ENCODE measurements at regions not wholly inside any gene's neighbourhood (a gene's known extent, or its start where the extent isn't known, plus 50 kb on each side); places are given as distances from the start of the nearest gene placed in this dataset.
A peak's percentile ranks its signal among the peaks of the same experiment; 100 is the strongest.
"Not testable (repeated sequence)": the region's sequence is repeated elsewhere in the genome, so short reads cannot be mapped to it uniquely, and the experiment has no call there.

DNA sequence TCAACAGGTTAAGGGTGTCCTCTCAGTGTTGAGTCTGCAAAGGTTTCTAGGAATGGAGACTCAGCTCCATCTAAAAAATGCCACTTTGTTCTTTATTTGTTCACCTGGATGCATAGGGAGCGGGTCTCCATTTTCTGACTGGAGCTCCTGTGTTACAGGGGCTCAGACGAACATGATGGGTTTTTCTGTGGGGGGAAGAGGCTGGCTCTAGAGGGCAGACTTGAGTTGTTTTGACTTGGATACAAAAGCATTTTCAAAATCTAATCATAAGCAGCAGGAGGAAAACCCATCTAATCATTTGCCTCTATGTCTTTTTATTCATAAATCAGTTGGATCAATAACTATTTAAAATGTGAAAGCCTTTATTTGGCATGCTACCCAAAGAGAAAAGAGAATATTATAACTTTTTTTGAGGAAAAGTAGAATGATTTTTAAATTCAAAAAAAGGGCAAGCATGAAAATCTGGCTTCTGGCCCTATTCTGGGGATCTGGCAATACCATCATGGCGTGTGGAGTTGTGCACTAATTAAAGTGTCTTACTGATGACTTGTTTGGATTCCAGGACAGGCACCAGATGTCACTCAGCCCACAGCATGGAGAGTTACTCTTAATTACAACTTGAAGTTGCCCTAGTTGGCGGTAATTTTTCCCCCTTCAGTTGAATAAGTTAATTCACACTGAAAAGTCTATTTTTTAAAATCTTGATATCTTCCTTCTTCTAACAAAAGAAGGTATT lies 594.9 kb downstream of the REEP3 start:
- DNase-seq (ENCODE audit: low spot score): peak; percentile 51

DNA sequence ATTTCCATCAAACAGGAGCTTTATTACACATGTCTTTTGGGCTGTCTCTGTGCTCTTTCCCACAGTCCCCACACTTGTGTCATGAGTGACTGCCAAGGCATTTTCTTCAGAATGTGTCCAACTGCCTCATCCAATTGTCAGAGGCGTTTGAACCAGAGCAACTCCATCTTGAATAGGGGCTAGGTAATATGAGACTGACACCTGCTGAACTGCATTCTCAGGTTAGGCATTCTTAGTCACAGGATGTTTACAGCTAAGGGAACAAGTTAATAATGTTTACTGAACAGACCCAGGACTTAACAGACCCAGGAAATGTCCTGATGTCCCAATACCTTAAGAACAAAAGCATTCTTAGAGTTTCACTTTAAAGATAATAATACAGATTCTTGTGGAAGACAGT lies 595.5 kb downstream of the REEP3 start:
- DNase-seq (ENCODE audit: low spot score): no peak

DNA sequence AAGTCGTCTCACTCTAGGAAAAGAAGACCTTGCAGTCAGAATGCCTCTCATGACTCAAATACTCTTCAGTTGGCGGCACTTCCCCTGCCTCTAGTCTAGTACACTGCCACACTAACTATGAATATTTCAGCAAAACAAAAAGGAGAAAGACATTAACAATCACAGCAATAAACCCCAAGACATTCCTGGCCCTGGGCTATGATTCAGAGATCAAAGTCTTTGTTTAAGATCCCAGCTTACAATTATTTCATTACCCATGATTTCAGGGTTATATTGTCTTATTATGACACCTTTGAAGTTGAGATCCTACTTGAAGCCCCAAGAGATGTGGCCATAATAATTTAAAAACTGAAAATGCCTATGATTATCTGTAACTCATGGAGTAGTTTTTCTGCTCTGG lies 597.5 kb downstream of the REEP3 start:
- no peak for DNase-seq (ENCODE audit: low spot score)

DNA sequence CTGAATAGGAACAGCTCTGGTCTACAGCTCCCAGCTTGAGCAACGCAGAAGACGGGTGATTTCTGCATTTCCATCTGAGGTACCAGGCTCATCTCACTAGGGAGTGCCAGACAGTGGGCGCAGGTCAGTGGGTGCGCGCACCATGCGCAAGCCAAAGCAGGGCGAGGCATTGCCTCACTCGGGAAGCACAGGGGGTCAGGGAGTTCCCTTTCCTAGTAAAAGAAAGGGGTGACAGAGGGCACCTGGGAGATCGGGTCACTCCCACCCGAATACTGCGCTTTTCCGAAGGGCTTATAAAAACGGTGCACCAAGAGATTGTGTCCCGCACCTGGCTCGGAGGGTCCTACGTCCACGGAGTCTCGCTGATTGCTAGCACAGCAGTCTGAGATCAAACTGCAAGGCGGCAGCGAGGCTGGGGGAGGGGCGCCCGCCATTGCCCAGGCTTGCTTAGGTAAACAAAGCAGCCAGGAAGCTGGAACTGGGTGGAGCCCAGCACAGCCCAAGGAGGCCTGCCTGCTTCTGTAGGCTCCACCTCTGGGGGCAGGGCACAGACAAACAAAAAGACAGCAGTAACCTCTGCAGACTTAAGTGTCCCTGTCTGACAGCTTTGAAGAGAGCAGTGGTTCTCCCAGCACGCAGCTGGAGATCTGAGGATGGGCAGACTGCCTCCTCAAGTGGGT lies 599.2 kb downstream of the REEP3 start:
- DNase-seq (ENCODE audit: low spot score): not testable (repeated sequence)

DNA sequence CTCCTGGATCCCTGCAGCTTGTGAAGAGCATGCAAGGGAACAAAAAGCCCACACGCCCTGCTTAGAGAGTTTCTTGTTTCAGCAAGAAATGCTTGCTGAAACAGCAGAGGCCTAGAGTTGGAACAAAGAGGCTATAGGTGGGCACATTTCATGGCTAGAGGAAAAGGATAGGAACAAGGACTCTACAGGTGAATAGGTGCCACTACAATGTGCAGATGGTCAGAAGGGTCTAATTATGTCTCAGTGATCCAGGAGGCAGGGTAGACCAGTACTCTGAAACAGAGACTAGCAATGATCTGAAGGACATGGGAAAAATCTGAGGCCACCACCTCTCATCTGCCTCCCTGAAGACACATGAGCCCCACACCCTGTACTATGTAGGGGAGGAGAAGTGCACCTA lies 609.0 kb downstream of the REEP3 start:
- no peak for DNase-seq (ENCODE audit: low spot score)

DNA sequence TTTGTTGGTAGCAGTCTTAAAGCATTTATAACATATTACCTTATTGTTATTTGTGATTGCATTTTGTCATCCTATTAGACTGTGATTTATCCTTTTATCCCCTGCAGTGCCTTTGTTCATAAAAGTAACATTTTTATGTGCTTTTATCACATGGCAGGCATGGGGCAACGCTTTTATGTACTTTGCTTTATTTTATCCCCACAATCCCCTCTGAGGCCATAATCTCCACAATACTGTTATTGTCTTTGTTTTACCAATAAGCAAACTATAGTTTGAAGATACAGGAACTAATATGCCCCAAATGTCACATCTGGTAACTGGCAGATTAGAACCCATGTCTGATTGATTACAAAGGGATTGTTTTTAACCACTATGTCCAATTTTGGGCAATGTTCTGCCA lies 613.5 kb downstream of the REEP3 start:
- DNase-seq (ENCODE audit: low spot score): no peak

DNA sequence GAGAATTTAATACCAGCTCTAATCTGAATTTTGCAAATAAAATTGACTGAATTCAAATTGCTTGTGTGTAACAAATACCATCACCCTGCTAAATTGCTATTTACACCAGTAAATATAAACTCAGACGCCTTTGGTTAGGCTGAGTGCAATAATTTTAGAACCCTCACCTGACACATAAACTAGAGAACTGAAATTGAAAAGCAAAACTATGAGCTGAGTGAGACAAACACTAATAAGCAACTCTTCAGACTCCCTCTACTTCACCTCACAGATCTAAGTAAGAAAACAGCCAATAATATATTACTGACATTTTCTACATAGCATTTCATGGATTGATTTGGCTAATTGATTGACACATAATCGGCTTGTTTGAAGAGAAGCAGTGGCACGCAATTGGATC lies 621.2 kb downstream of the REEP3 start:
- DNase-seq (ENCODE audit: low spot score): no peak

DNA sequence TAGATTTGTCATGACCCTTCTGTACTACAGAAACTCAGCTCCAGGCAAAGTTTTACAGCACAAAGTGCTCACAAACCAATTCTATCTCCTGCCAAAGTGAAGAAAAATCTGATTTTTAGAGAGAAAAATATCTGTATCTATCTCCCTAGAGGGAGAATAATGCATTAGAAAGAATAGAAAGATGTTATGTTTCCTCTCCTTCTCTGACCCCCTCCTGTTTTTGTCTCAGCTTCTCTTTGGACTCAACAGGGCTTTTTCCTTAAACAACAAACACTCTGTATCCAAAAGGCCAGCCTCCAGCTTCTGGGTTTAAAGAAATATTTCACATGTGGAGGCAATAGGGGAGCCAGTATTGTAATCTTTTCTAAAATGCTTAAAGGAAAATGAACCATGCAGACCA lies 627.4 kb downstream of the REEP3 start:
- DNase-seq (ENCODE audit: low spot score): peak; percentile 32

DNA sequence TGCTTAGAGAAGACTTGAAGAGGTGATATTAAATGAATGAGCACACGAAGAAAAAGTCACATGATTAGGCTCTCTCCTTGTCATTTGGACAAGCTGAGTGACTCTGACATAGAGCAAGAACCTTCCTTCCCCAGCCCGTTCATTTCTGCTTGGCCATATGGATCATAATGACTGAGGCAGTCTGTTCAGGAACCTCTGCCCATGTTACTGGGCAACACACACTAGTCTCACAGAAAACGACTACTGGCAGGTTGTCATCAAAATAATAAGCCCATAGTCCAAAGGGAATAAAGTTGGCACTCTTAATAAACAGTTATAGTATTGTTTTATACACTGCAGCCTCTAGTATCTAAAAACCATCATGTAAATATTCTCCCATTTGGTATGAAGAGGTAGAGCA lies 635.0 kb downstream of the REEP3 start:
- no peak for DNase-seq (ENCODE audit: low spot score)

DNA sequence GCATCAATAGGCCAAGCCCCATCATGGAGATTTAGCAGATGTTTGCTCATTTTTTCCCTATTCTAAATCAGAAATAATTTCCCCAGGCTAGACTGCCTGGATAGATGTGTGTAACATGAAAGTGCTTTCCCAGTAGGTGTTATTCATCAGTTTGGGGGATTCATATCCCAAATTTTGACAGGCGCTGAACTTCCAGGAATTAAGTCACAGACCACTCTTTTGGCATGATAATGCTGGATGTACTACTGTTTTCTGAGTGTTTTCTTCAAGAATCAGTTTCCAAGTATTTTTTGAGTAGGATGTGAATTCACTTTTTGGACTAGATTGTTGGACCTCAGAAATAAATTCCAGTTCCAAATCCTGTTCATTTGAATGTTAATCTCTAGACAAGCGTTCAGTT lies 637.4 kb downstream of the REEP3 start:
- no peak for DNase-seq (ENCODE audit: low spot score)

DNA sequence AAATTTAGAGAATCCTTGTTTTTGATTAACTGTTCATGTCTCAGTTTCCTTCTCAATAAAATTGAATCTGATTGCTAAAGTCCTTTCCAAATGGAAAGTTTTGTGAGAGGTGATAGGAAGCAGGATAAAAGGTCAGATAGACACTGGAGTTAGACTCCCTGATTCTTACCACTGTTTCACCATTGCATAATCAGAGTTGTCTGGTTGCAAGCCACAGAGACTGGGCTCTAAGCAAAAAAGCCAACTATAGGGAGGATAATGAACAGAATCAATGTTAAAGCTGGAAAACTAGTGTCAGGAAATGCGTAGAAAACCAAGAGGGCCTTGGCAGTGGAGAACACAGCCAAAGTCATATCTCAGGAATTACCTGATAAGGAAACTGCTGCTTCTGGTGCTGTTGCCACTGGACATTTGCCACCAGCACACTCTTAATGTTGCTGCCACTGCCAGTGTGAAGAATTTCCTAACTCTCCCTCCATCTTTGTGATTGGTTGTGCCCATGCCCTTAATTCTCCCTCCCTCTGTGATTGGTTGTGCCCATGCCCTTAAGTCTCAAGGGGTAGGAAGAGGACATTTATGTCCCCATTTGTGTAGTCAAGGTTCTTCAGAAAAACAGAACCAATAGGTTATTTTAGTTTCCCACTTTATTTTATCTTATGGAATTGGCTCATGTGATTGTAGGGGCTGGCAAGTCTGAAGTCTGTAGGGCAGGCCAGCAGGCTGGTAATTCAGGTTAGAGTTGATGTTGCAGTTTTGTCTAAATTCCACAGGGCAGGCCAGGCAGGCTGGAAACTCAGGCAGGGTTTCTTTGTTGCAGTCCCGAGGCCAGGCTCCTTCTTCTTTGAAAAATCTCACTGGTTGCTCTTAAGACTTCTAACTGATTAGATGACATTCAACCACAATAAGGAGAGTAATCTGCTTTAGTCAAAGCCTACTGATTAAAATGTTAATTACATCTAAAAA lies 639.0 kb downstream of the REEP3 start:
- no peak for DNase-seq (ENCODE audit: low spot score)

DNA sequence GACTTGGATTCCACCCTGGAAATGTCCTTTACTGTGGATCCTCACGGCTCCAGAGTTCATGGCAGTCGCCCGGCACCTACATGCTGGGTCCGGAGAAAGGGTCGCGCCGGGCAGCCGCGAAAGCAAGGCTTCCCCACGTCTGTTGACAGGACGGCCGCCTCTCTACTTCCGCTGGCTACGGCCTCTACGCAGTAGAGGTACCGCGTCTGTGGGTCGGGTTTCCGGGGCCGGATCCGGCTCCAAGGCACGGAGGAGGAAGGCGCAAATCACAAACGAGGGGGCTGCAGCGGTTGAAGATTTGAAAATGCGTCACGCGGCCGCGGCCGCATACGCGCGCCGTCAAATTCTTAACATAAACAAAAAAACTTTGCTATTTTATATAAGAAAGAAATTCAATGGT lies 649.6 kb downstream of the REEP3 start:
- DNase-seq (ENCODE audit: low spot score): no peak

DNA sequence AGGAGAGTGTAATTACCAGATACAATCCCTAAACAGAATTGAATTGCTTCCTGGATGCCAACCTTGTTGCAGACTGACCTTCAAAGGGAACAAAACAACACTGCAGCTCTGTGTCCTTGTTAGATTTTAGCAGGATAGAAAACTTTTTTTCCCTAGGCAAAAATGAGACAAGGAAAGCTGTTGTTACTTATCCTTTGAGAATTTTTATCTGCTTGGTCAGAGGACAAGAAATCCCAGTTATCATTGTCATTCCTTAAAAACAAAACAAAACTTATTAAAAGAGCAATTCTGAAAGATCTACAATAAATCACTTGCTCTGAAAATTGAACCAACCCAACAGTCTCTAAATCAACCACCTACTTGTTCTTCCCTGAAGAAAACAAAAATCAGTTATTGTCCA lies 652.6 kb downstream of the REEP3 start:
- no peak for DNase-seq (ENCODE audit: low spot score)

DNA sequence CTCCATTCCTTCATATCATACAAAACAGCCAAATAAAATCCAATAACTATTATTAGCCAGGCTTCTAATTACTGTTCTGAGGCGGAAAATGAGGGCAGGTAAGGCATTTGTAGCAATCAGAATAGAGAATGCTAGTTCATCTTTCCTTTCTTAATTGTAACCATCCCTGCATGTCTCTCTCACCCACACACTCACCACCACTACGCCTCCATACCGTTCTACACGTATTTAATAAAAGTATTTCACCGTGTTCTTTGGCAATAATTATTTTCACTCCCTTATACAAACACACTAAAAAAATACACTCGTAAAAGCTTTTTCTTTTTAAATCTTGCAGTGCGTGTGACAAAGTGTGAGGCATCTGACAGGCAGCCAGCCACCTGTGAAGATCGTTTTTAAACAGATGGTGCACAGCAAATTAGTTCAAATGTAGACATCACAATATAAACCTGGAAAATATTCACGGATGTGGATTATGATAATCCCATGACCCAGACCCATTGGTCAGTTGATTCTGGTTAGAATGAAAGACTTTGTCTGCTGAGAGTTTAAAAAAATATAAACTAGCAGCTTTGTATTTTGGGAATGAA lies 653.6 kb downstream of the REEP3 start:
- no peak for DNase-seq (ENCODE audit: low spot score)

DNA sequence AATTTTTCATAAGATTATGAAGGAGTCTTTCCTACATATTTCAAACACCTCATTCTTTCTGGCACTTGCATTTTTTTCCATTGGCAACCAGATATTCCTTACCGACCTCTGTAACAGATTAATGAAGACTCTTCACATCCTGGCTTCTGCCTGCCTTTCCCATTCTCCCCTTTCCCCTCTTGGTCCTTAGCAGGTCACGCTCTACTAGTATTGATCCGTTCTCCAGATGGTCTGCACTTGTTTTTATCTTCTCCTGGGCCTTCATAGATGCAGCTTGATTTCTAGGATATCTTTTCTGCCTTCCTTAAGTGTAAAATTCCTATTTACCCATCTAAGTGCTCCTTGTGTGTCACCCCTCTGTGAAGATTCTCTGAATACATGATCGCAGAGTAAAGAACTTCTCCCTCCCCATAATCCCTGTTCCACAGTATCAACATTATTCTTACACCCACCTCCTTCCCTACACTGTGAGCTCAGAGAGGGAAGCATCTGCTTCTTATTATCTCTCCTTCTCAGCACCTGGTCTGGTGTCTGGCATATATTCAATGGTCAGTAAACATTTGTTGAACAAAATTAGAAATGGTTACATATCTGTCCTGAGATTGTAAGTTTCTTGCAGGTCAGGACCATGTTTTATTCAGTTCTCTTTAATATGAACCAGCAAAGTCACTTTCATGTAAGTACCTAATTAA lies 654.2 kb downstream of the REEP3 start:
- DNase-seq (ENCODE audit: low spot score): no peak

DNA sequence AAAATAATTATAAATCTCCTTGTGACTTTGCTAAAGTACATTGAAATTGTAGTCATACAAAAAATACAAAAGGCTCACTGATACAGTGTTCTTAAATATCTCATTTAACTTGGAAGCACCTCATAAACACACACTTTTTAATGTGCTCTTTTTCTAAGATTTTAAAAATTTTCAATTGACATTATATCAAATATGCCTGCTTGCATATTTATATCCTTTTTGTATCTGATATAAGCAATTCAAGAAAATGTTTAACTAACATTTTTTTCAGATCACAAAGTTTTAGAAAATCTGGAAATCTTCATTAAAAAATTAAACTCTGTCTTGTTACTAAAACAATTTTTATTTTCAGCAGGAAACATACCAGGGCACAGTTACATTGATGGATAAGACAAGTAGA lies 661.5 kb downstream of the REEP3 start:
- no peak for DNase-seq (ENCODE audit: low spot score)

DNA sequence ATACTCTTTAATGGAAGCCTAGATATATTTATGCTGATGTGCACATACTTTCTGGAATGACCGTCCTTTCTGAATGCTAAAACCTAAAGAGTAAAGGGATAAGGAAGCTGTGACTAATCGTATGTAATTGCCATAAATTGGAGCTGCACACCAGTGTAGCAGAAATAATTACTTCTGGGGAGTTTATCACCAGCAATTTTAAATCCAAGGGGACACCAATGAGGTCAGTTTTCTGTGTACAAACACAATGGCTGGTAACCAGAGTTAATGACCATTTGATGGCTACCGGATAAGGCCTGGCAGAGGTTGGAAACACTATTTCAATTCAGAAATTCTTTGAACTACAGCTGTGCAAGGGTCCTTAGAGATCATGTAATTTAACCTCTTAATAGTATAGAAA lies 670.1 kb downstream of the REEP3 start:
- DNase-seq (ENCODE audit: low spot score): no peak

DNA sequence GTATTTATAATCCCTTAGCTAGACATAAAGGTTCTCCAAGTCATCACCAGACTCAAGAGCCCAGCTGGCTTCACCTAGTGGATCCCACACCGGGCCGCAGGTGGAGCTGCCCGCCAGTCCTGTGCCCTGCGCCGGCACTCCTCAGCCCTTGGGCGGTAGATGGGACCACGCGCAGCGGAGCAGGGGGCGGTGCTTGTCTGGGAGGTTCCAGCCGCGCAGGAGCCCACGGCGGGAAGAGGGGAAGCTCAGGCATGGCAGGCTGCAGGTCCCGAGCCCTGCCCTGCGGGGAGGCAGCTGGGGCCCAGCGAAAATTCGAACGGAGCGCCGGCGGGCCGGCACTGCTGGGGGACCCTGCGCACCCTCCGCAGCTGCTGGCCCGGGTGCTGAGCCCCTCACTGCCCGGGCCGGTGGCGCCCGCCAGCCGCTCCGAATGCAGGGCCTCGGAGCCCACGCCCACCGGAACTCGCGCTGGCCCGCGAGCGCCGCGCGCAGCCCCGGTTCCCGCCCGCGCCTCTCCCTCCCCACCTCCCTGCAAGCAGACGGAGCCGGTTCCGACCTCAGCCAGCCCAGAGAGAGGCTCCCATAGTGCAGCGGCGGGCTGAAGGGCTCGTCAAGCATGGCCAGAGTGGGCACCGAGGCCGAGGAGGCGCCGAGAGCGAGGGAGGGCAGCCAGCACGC lies 675.6 kb downstream of the REEP3 start:
- DNase-seq (ENCODE audit: low spot score): no peak

DNA sequence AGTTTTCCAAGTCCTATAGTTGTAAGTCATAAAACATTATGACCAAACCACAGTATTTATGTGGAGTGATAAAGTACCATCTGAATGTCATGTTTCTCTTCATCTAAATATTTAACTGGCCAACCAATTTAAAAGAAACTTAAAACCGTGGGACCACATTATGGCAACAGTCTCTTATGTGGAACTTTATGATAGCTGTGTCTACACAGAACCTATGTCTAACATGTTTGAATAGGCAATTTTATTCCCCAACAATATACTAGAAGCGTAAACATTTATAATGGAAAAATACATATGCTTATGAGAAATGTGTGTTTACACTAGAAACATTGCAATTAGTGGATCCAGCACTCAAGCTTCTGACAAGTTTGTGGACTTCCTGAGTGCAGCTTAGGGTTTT lies 680.7 kb downstream of the REEP3 start:
- no peak for DNase-seq (ENCODE audit: low spot score)

DNA sequence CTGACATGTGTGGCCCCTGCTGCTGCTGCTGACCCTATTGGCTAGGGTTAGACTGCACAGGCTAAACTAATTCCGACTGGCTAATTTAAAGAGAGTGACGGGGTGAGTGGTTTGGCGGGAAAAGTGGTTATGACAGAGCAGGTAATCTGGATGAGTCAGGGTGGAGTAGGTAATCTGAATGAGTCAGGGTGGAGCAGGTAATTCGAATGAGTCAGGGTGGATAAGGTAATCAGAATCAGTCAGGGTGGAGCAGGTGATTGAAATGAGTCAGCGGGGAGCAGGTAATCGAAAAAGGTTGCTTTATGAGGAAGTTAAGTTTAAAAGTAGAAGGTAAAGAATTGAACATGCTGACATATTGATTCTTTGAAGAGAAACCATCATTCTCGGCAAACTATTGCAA lies 683.3 kb downstream of the REEP3 start:
- DNase-seq (ENCODE audit: low spot score): not testable (repeated sequence)

DNA sequence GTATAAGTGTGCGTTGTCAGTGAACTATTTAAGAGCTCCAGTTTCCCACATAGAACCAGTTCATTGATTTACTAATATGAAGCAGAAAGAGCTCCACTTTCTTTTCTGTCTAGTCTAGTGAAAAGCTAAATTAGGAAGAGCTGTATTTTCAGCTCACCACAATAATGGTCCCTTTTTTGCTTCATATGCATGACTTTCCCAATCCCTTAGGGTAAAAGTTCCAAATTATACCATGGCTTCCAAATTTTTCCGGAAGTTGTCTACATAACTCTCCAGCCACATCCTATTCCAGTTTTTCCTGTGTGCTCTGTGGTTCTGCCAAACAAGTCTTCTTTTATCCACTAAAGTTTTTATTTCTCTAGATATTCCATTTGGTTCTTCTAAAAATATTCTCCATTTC lies 685.2 kb downstream of the REEP3 start:
- DNase-seq (ENCODE audit: low spot score): no peak

All from globus pallidus (tissue), 1 donor.